Keratinocyte (primary cell): ENCODE measurements at regions not wholly inside any gene's neighbourhood (a gene's known extent, or its start where the extent isn't known, plus 50 kb on each side); places are given as distances from the start of the nearest gene placed in this dataset.

ENCODE experiments used
- DNase-seq: peaks from one replicate; pipeline ENCODE4 v3.0.0-alpha.2; 2011; ENCODE audit warnings: low read depth, missing footprints, low spot score
- FAIRE-seq: peaks from 2 replicates; lab custom pipeline; 2011; peaks lifted over from hg19 to GRCh38; lab: Jason Lieb, UNC
- H2AFZ ChIP-seq: 2 replicates; pipeline ENCODE4 v1.6.0; 2012; ENCODE audit warnings: low read length, control low read depth, inconsistent platforms; ENCODE audit not compliant: control insufficient read depth
- H3K27ac ChIP-seq: 2 replicates; pipeline ENCODE4 v1.5.1; 2011; ENCODE audit warnings: low read length; ENCODE audit not compliant: control insufficient read depth, insufficient read depth
- H3K27me3 ChIP-seq: 3 replicates; pipeline ENCODE4 v1.6.0; 2011; ENCODE audit warnings: low read length; ENCODE audit not compliant: control insufficient read depth, insufficient read depth; ENCODE audit errors: extremely low read depth
- H3K36me3 ChIP-seq, 2 experiments: 2 replicates in 1 of 2; 3 replicates in 1 of 2; pipeline ENCODE4 v1.5.1; 2011; ENCODE audit warnings: low read length in 2 of 2, mild to moderate bottlenecking in 1 of 2; ENCODE audit not compliant: control insufficient read depth in 2 of 2, insufficient read depth in 2 of 2; ENCODE audit errors: extremely low read depth in 1 of 2
- H3K4me1 ChIP-seq: 3 replicates; pipeline ENCODE4 v1.5.1; 2011; ENCODE audit warnings: low read length; ENCODE audit not compliant: control insufficient read depth, insufficient read depth; ENCODE audit errors: extremely low read depth
- H3K4me2 ChIP-seq: 3 replicates; pipeline ENCODE4 v1.6.0; 2011; ENCODE audit warnings: low read depth, low read length; ENCODE audit not compliant: control insufficient read depth, insufficient read depth; ENCODE audit errors: extremely low read depth
- H3K4me3 ChIP-seq, 3 experiments: fragments of 200-600 bp in 1 of 3; sonication (generic) in 1 of 3; 2 replicates in 2 of 3; 3 replicates in 1 of 3; pipeline ENCODE4 v1.5.1; 2011 to 2016; ENCODE audit warnings: low read length in 3 of 3, mild to moderate bottlenecking in 3 of 3, control low read depth in 2 of 3, inconsistent platforms in 1 of 3, low read depth in 1 of 3, mixed read lengths in 1 of 3, mixed run types in 1 of 3, moderate library complexity in 1 of 3; ENCODE audit not compliant: control insufficient read depth in 2 of 3, insufficient read depth in 2 of 3; ENCODE audit errors: extremely low read depth in 1 of 3
- H3K79me2 ChIP-seq: 2 replicates; pipeline ENCODE4 v1.6.0; 2012; ENCODE audit warnings: low read length; ENCODE audit not compliant: control insufficient read depth, insufficient read depth
- H3K9ac ChIP-seq: 3 replicates; pipeline ENCODE4 v1.6.0; 2011; ENCODE audit warnings: low read length; ENCODE audit not compliant: control insufficient read depth, insufficient read depth; ENCODE audit errors: extremely low read depth
- H3K9me1 ChIP-seq: 3 replicates; pipeline ENCODE4 v1.6.0; 2011; ENCODE audit warnings: low read length; ENCODE audit not compliant: control insufficient read depth, insufficient read depth; ENCODE audit errors: extremely low read depth
- H3K9me3 ChIP-seq: 2 replicates; pipeline ENCODE4 v1.5.1; 2012; ENCODE audit warnings: low read depth, low read length; ENCODE audit not compliant: control insufficient read depth
- H4K20me1 ChIP-seq: 3 replicates; pipeline ENCODE4 v1.6.0; 2011; ENCODE audit warnings: low read length; ENCODE audit not compliant: control insufficient read depth, insufficient read depth; ENCODE audit errors: extremely low read depth
- EZH2 ChIP-seq: IDR thresholded peaks from one replicate; pipeline ENCODE4 v1.6.1; 2012; ENCODE audit warnings: inconsistent platforms, mild to moderate bottlenecking, low read length, moderate library complexity
- dilution Hi-C: fragments of 300-500 bp; cut with MboI; formaldehyde crosslinking; loops from one replicate; pipeline ENCODE4 v1.7.0; 2020; ENCODE audit warnings: low sequenced_read_pairs; ENCODE audit not compliant: extremely low pct_ligation_motif_present
- TF ChIP-seq, protein P1 (sequence below), 3 experiments: IDR thresholded peaks in 1 of 3; conservative IDR thresholded peaks in 1 of 3; optimal IDR thresholded peaks in 1 of 3; 2 replicates in 2 of 3; 3 replicates in 1 of 3; pipeline versions ENCODE3 to v1.5.1; 2011; ENCODE audit warnings: low read length in 3 of 3, mild to moderate bottlenecking in 3 of 3, moderate library complexity in 2 of 3, control low read depth in 1 of 3, inconsistent platforms in 1 of 3; ENCODE audit not compliant: insufficient read depth in 2 of 3; ENCODE audit errors: extremely low read depth in 1 of 3

DNA sequence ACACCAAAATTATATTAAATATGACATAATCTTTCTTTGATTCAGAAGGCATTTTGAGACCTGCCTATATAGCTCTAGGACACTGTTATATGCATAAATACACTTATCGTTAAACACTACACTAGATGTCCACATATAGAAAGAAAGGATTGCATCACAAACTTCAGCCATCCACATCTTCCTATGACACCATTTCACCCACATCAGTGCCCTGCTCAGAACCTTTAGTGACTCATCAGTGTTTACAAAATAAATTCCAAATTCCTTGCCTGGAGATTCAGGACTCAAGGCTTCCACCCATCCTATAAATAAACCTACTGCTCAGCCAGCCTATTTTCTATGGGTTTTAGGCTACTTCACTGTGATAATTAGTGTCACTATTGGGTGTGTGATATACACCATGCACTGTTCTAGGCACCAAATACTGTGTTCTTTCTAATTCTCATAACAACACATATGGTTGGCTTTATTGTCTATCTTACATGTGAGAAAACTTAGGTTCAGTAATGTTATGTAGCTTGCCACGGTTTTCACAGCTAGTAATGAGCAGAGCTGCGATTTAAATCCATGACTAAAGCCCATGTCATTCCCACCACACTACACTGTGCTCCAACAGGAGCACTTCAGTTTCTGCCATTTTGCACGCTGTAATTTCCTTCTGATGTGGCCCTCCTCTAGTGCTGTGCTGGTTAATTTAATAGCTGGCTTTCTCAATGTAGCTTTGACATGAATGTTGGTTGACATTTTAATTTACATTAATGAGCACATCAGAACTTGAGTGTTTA, 103.3 kb downstream of the SREK1 start:
- Histone ChIP-seq H3K9me3 (no peaks in the 10 kb centered on the region), H2AFZ (no peak overlapping the region), H3K9me1 (no peaks in the 10 kb centered on the region), H3K79me2 (no peaks in the 10 kb centered on the region), H3K27ac (no peak overlapping the region), H3K4me1 (peaks cover 16% of the 10 kb centered on the region), H3K9ac (no peak overlapping the region), H4K20me1 (no peaks in the 10 kb centered on the region), H3K36me3 (no peaks in the 10 kb centered on the region), H3K27me3 (no peaks in the 10 kb centered on the region), H3K4me3 (no peak overlapping the region), H3K4me2 (peak overlapping the region; percentile 58)
- TF ChIP-seq, protein P1, sequence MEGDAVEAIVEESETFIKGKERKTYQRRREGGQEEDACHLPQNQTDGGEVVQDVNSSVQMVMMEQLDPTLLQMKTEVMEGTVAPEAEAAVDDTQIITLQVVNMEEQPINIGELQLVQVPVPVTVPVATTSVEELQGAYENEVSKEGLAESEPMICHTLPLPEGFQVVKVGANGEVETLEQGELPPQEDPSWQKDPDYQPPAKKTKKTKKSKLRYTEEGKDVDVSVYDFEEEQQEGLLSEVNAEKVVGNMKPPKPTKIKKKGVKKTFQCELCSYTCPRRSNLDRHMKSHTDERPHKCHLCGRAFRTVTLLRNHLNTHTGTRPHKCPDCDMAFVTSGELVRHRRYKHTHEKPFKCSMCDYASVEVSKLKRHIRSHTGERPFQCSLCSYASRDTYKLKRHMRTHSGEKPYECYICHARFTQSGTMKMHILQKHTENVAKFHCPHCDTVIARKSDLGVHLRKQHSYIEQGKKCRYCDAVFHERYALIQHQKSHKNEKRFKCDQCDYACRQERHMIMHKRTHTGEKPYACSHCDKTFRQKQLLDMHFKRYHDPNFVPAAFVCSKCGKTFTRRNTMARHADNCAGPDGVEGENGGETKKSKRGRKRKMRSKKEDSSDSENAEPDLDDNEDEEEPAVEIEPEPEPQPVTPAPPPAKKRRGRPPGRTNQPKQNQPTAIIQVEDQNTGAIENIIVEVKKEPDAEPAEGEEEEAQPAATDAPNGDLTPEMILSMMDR (optimal IDR thresholded peaks at IDR 0.05 in 1 of 3, IDR thresholded peaks at IDR 0.05 in 1 of 3, conservative IDR thresholded peaks at IDR 0.05 in 1 of 3; ENCODE audit: extremely low read depth in 1 of 3, insufficient read depth in 2 of 3, low read length in 3 of 3), result no peak
- TF ChIP-seq EZH2, result no peak
- FAIRE-seq (peak; percentile 79), DNase-seq (no peak)
- dilution Hi-C loops, result no loop called here

DNA sequence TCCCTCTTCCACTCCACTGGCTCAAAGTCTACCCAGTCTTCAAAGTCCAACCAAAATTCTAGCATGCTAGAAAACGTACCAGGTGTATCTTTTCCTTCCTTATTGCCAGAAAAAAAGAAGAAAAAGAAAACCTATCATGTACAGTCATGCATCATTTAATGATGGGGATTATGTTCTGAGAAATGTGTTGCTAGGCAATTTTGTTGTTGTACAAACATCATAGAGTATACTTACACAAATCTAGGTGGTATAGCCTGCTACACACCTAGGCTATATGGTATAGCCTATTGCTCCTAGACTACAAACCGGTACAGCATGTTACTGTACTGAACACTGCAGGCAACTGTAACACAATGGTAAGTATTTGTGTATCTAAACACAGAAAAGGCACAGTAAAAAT, 104.8 kb downstream of the SREK1 start:
- no peak overlapping the region for H3K9ac ChIP-seq
- FAIRE-seq (no peak), DNase-seq (no peak)
- no peaks in the 10 kb centered on the region for H3K9me1 ChIP-seq
- no peaks in the 10 kb centered on the region for H3K79me2 ChIP-seq
- TF ChIP-seq EZH2, result no peak
- TF ChIP-seq, protein P1 (optimal IDR thresholded peaks at IDR 0.05 in 1 of 3, IDR thresholded peaks at IDR 0.05 in 1 of 3, conservative IDR thresholded peaks at IDR 0.05 in 1 of 3; ENCODE audit: extremely low read depth in 1 of 3, insufficient read depth in 2 of 3, low read length in 3 of 3), result no peak
- H2AFZ ChIP-seq, result no peak overlapping the region
- H3K27me3 ChIP-seq, result no peaks in the 10 kb centered on the region
- no peaks in the 10 kb centered on the region for H4K20me1 ChIP-seq
- peaks cover 16% of the 10 kb centered on the region for H3K4me1 ChIP-seq
- no peak overlapping the region for H3K4me3 ChIP-seq
- no peaks in the 10 kb centered on the region for H3K9me3 ChIP-seq
- dilution Hi-C loops, result no loop called here
- no peaks in the 10 kb centered on the region for H3K36me3 ChIP-seq
- H3K27ac ChIP-seq, result no peak overlapping the region
- no peak overlapping the region for H3K4me2 ChIP-seq
